Endothelial cell of umbilical vein (primary cell): ENCODE measurements at regions not wholly inside any gene's neighbourhood (a gene's known extent, or its start where the extent isn't known, plus 50 kb on each side); places are given as distances from the start of the nearest gene placed in this dataset.

Experiments used
- BruUV-seq: library from RNA; stranded (reverse); fragments of 400-500 nt; replicated peaks from 2 replicates; lab custom pipeline; 2021; lab: Mats Ljungman, UMichigan
- CTCF ChIA-PET: fragments of 300-600, 350-600 bp; sonication (Branson Sonifier 250); formaldehyde crosslinking; loops from one replicate; lab custom pipeline; 2021; ENCODE audit warnings: antibody characterized with exemption, inconsistent platforms; lab: Charles Lee
- POLR2A ChIA-PET: fragments of 300-600, 350-600 bp; sonication (Branson Sonifier 250); formaldehyde crosslinking; loops from one replicate; lab custom pipeline; 2021; ENCODE audit warnings: antibody characterized with exemption, inconsistent platforms; lab: Charles Lee
- DNase-seq: peaks from one replicate; pipeline ENCODE4 v3.0.0-alpha.2; 2011; ENCODE audit warnings: low read depth, low spot score
- FAIRE-seq: peaks from 2 replicates; lab custom pipeline; 2011; peaks lifted over from hg19 to GRCh38; lab: Jason Lieb, UNC
- H2AFZ ChIP-seq: 2 replicates; pipeline ENCODE4 v1.6.0; 2012; ENCODE audit warnings: low read depth, low read length, control low read depth, inconsistent platforms
- H3K27ac ChIP-seq: 2 replicates; pipeline ENCODE4 v1.5.1; 2011; ENCODE audit warnings: low read depth, mild to moderate bottlenecking, control low read depth, low read length, moderate library complexity; ENCODE audit not compliant: insufficient read depth
- H3K27me3 ChIP-seq, 2 experiments: 2 replicates each; pipeline versions ENCODE4 v1.6.0 to v1.6.1; 2011; ENCODE audit warnings: low read length in 2 of 2, mixed read lengths in 1 of 2; ENCODE audit not compliant: control insufficient read depth in 2 of 2, insufficient read depth in 2 of 2
- H3K36me3 ChIP-seq, 2 experiments: 2 replicates in 1 of 2; 3 replicates in 1 of 2; pipeline ENCODE4 v1.5.1; 2011; ENCODE audit warnings: low read length in 2 of 2, mild to moderate bottlenecking in 1 of 2, moderate library complexity in 1 of 2; ENCODE audit not compliant: control insufficient read depth in 2 of 2, insufficient read depth in 2 of 2; ENCODE audit errors: extremely low read depth in 1 of 2
- H3K4me1 ChIP-seq: 3 replicates; pipeline ENCODE4 v1.5.1; 2011; ENCODE audit warnings: mild to moderate bottlenecking, low read length; ENCODE audit not compliant: control insufficient read depth, insufficient read depth; ENCODE audit errors: extremely low read depth
- H3K4me2 ChIP-seq: 2 replicates; pipeline ENCODE4 v1.6.1; 2011; ENCODE audit warnings: low read length, control low read depth, mixed read lengths; ENCODE audit not compliant: insufficient read depth
- H3K4me3 ChIP-seq, 3 experiments: fragments of 200-600 bp in 1 of 3; sonication (generic), shearing (Covaris generic) in 1 of 3; replicated peaks in 1 of 3; 2 replicates each; pipeline ENCODE4 v1.5.1; 2011 to 2016; ENCODE audit warnings: control low read depth in 3 of 3, low read length in 3 of 3, mild to moderate bottlenecking in 2 of 3, inconsistent platforms in 1 of 3, low read depth in 1 of 3, moderate library complexity in 1 of 3; ENCODE audit not compliant: insufficient read depth in 1 of 3
- H3K79me2 ChIP-seq: 2 replicates; pipeline ENCODE4 v1.6.0; 2012; ENCODE audit warnings: low read length, inconsistent platforms; ENCODE audit not compliant: control insufficient read depth, insufficient read depth
- H3K9ac ChIP-seq: replicated peaks from 2 replicates; pipeline ENCODE3; 2011; ENCODE audit warnings: low read length, control low read depth; ENCODE audit not compliant: insufficient read depth; ENCODE audit errors: extremely low read depth
- H3K9me1 ChIP-seq: replicated peaks from 3 replicates; pipeline ENCODE4 v1.6.0; 2011; ENCODE audit warnings: mild to moderate bottlenecking, low read length; ENCODE audit not compliant: control insufficient read depth, insufficient read depth; ENCODE audit errors: extremely low read depth
- H3K9me3 ChIP-seq: replicated peaks from 2 replicates; pipeline ENCODE4 v1.5.1; 2012; ENCODE audit warnings: low read length, inconsistent platforms; ENCODE audit not compliant: control insufficient read depth, insufficient read depth
- H4K20me1 ChIP-seq: replicated peaks from 2 replicates; pipeline ENCODE3; 2011; ENCODE audit warnings: mild to moderate bottlenecking, low read length; ENCODE audit not compliant: control insufficient read depth, insufficient read depth; ENCODE audit errors: extremely low read depth
- EZH2 ChIP-seq: IDR thresholded peaks from 2 replicates; pipeline ENCODE4 v1.6.1; 2012; ENCODE audit warnings: borderline replicate concordance, low read depth, mild to moderate bottlenecking, moderate library complexity, low read length, inconsistent platforms; ENCODE audit not compliant: severe bottlenecking
- FOS ChIP-seq: IDR thresholded peaks from 2 replicates; pipeline ENCODE4 v1.6.1; 2011; ENCODE audit warnings: mild to moderate bottlenecking, low read length, moderate library complexity, borderline replicate concordance; ENCODE audit not compliant: insufficient read depth
- GATA2 ChIP-seq: IDR thresholded peaks from 2 replicates; pipeline ENCODE4 v1.7.0; 2011; ENCODE audit warnings: low read depth, mild to moderate bottlenecking, moderate library complexity, mixed read lengths, low read length; ENCODE audit not compliant: insufficient read length, insufficient read depth
- JUN ChIP-seq: IDR thresholded peaks from 2 replicates; pipeline ENCODE4 v1.6.1; 2011; ENCODE audit warnings: borderline replicate concordance, low read depth; ENCODE audit not compliant: insufficient read length, insufficient read depth
- MYC ChIP-seq: IDR thresholded peaks from one replicate; pipeline ENCODE4 v1.6.1; 2011; ENCODE audit warnings: mild to moderate bottlenecking, low read depth, low read length
- POLR2A ChIP-seq: IDR thresholded peaks from 2 replicates; pipeline ENCODE4 v1.6.1; 2012; ENCODE audit warnings: low read depth, mild to moderate bottlenecking, control low read depth, low read length
- POLR2AphosphoS5 ChIP-seq: IDR thresholded peaks from 2 replicates; pipeline ENCODE4 v1.6.1; 2012; ENCODE audit warnings: low read depth, mild to moderate bottlenecking, control low read depth, low read length, moderate library complexity; ENCODE audit not compliant: insufficient read depth
- dilution Hi-C: fragments of 300-500 bp; cut with MboI; formaldehyde crosslinking; loops from one replicate; pipeline ENCODE4 v1.15.0; 2019; ENCODE audit warnings: low sequenced_read_pairs; ENCODE audit not compliant: extremely low pct_ligation_motif_present
- intact Hi-C: fragments of 100-400 bp; cut with micrococcal nuclease; formaldehyde crosslinking; loops from one replicate; pipeline ENCODE4 v1.10.0; 2022
- TF ChIP-seq, protein P1 (sequence below), 2 donors: IDR thresholded peaks; 1 replicate in 1 of 2; 2 replicates in 1 of 2; pipeline ENCODE4 v1.5.1; 2011; ENCODE audit warnings: low read length in 2 of 2, mild to moderate bottlenecking in 2 of 2, moderate library complexity in 2 of 2, control low read depth in 1 of 2, inconsistent platforms in 1 of 2, low read depth in 1 of 2; ENCODE audit not compliant: insufficient read depth in 1 of 2; ENCODE audit errors: extremely low read depth in 1 of 2
- TF ChIP-seq, protein P2 (sequence below): IDR thresholded peaks from 2 replicates; pipeline ENCODE4 v1.6.1; 2011; ENCODE audit not compliant: insufficient read depth, insufficient read length

DNA sequence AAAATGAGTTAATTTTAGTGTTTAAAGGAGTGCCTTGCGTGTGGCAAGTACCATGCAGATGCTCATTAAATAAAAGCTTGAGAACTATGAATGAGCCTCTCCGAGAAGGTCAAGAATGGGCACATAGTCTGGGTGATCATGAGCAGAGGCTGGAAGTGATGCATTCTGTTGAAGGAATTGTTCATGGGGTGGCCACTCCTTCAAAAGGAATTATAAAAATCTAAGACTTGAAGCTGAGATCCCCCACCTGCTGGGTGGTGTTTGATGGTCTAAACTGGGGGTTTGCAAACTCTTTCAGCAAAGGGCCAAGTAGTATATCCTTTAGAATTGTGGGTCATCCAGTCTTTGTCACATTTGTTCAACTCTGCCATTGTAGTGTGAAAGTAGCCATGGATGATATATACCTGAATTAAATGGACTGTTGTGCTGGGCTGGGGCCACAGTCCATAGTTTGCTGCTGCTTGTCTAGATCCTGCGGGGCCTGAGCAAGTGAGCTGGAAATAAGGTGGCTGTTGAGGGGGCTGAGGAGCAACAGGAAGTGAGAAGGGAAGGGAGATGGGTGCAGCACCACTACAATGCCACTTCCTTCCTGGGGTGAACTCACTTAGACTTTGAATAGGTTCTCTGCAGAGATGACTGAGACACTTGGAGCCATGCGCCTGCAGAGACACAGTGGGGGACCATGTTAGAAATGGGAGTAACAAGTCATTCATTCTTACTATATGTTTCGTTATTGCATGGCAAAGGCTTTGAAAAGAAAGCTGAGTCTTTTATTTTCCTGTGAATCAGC, 179.0 kb downstream of the SNX19 start:
- no peak for FAIRE-seq
- peaks cover 21% of the 10 kb centered on the region for H3K4me1 ChIP-seq
- H3K27me3 ChIP-seq: no peaks in the 10 kb centered on the region
- no TSS peak for BruUV-seq
- peak overlapping the region; percentile 8 for H2AFZ ChIP-seq
- ChIA-PET CTCF (interaction anchor here (0.9 to 2.4 kb wide), 7 partner anchors 8 to 302 kb away, joined by 3 to 12 read pairs (median 7); no protein-coding TSS in a partner anchor), POLR2A (no interaction called here)
- TF ChIP-seq POLR2A: no peak
- TF ChIP-seq GATA2: no peak
- TF ChIP-seq, protein P1, sequence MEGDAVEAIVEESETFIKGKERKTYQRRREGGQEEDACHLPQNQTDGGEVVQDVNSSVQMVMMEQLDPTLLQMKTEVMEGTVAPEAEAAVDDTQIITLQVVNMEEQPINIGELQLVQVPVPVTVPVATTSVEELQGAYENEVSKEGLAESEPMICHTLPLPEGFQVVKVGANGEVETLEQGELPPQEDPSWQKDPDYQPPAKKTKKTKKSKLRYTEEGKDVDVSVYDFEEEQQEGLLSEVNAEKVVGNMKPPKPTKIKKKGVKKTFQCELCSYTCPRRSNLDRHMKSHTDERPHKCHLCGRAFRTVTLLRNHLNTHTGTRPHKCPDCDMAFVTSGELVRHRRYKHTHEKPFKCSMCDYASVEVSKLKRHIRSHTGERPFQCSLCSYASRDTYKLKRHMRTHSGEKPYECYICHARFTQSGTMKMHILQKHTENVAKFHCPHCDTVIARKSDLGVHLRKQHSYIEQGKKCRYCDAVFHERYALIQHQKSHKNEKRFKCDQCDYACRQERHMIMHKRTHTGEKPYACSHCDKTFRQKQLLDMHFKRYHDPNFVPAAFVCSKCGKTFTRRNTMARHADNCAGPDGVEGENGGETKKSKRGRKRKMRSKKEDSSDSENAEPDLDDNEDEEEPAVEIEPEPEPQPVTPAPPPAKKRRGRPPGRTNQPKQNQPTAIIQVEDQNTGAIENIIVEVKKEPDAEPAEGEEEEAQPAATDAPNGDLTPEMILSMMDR (IDR thresholded peaks at IDR 0.05; ENCODE audit: extremely low read depth in 1 of 2, insufficient read depth in 1 of 2, low read depth in 1 of 2, low read length in 2 of 2): no peak
- TF ChIP-seq, protein P2, sequence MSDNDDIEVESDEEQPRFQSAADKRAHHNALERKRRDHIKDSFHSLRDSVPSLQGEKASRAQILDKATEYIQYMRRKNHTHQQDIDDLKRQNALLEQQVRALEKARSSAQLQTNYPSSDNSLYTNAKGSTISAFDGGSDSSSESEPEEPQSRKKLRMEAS: no peak
- TF ChIP-seq POLR2AphosphoS5: no peak
- TF ChIP-seq MYC: no peak
- no peak for TF ChIP-seq JUN
- TF ChIP-seq FOS: no peak
- no peak for TF ChIP-seq EZH2
- H3K4me3 ChIP-seq: no peak overlapping the region
- H3K9ac ChIP-seq: no peak overlapping the region
- no peak for DNase-seq
- intact Hi-C loops: loop anchor here (1.0 to 5.0 kb wide), 5 partner anchors 11 to 255 kb away; no protein-coding TSS in a partner anchor
- H3K36me3 ChIP-seq: no peaks in the 10 kb centered on the region
- no peaks in the 10 kb centered on the region for H3K9me1 ChIP-seq
- H3K79me2 ChIP-seq: no peaks in the 10 kb centered on the region
- dilution Hi-C loops: no loop called here
- H3K27ac ChIP-seq: peak overlapping the region; percentile 12
- H4K20me1 ChIP-seq: no peaks in the 10 kb centered on the region
- H3K9me3 ChIP-seq: no peaks in the 10 kb centered on the region
- H3K4me2 ChIP-seq: peak overlapping the region; percentile 21
